Activated naive CD8-positive, alpha-beta T cell treated with anti-CD3 and anti-CD28 coated beads, Interleukin-2, amount 50 U/mL, for 24 hours (primary cell): ENCODE measurements at regions not wholly inside any gene's neighbourhood (a gene's known extent, or its start where the extent isn't known, plus 50 kb on each side); places are given as distances from the start of the nearest gene placed in this dataset.

Experiments used
- ATAC-seq: fragments of 150-1000 bp; cut with Tn5 transposase; one replicate; pipeline ENCODE4 v1.10.0; 2021
- DNase-seq: peaks from one replicate; pipeline ENCODE4 v3.0.0; 2021
- H3K27ac Mint-ChIP-seq: one replicate; pipeline ENCODE4 v1.8.0; 2021; ENCODE audit warnings: mild to moderate bottlenecking, mixed read lengths
- H3K27me3 Mint-ChIP-seq: one replicate; pipeline ENCODE4 v1.8.0; 2021; ENCODE audit warnings: mixed read lengths
- H3K36me3 Mint-ChIP-seq: one replicate; pipeline ENCODE4 v1.8.0; 2021; ENCODE audit warnings: low read depth, mixed read lengths
- H3K4me1 Mint-ChIP-seq: one replicate; pipeline ENCODE4 v1.8.0; 2021; ENCODE audit warnings: mixed read lengths
- H3K4me3 Mint-ChIP-seq: one replicate; pipeline ENCODE4 v1.8.0; 2021; ENCODE audit warnings: mild to moderate bottlenecking, moderate library complexity, mixed read lengths
- H3K9me3 Mint-ChIP-seq: one replicate; pipeline ENCODE4 v1.8.0; 2021; ENCODE audit warnings: mixed read lengths

DNA sequence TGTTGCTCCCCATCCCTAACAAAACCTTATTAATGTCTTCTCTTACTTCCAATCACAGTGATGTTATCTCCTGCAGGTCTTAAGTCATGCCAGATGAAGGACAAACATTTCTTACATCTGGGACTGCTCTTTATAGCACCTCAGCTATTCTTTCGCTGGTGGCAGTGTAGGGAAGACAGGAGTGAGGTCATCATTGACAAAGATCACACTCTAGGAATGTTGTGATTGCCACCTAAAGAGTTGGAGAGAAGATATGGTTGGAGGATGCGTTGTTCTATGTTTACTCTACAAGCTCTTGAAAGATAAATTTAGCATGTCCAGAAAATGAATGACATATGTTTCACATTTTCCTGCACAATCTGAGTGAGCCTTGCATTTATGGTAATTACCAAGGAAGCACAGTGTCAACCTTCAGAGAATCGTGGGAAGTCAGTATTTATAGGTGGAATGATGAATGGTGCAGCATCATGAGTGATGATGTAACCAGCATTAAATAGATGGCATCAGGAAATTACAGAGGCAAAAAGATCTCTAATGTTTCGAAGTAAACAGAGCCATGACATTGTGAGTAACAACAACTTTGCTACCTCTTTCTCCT is 188.1 kb upstream of the STEAP1 start:
- H3K27me3 Mint-ChIP-seq: no peaks in the 10 kb centered on the region
- H3K27ac Mint-ChIP-seq: no peak overlapping the region
- no peak for DNase-seq
- no peaks in the 10 kb centered on the region for H3K36me3 Mint-ChIP-seq
- H3K4me3 Mint-ChIP-seq: no peak overlapping the region
- H3K9me3 Mint-ChIP-seq: peaks cover 4% of the 10 kb centered on the region
- no peak for ATAC-seq
- H3K4me1 Mint-ChIP-seq: no peaks in the 10 kb centered on the region

DNA sequence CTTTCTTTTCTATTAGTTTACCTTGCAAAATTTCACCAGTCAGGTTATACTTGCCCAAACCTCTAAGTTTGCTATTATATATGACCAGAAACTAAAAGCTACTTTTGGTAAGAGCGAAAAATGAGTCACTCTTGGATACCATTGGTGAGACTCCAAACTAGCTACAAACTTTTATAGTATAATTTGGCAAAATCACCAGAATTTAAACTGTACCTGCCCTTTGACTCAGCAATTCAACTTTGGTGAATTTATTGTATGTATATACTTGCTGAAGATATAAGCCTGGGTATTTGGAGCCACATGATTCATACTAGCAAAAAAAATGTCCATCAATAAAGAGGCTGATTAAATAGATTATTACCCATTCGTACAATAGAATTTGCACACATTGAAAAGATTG is 178.7 kb upstream of the STEAP1 start:
- Mint-ChIP-seq H3K4me1 (no peaks in the 10 kb centered on the region), H3K4me3 (no peak overlapping the region), H3K27me3 (no peaks in the 10 kb centered on the region), H3K27ac (no peak overlapping the region), H3K9me3 (no peaks in the 10 kb centered on the region), H3K36me3 (no peaks in the 10 kb centered on the region)
- ATAC-seq (no peak), DNase-seq (no peak)

DNA sequence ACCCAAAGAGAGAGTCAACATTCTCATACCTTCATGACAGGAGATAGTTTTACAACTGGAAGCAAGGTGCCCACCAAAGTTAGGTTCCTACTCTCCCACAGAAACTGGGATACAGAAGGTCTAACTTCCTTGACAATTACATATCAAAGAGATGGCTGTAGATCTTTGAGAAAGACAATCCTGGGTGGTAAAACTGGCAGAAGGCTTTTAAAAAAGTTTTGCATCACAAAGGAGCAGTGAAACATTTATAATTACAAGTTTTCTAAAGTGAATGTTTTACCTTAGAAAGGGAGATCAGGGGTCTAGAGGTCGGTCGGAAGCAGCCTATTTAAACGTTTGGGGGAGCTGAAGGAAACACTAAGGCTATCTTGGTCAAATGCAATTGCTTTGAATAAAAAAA is 166.6 kb upstream of the STEAP1 start:
- Mint-ChIP-seq H3K4me1 (no peaks in the 10 kb centered on the region), H3K9me3 (peaks cover 5% of the 10 kb centered on the region), H3K36me3 (no peaks in the 10 kb centered on the region), H3K27me3 (no peaks in the 10 kb centered on the region), H3K27ac (no peak overlapping the region), H3K4me3 (no peak overlapping the region)
- ATAC-seq: no peak
- no peak for DNase-seq

DNA sequence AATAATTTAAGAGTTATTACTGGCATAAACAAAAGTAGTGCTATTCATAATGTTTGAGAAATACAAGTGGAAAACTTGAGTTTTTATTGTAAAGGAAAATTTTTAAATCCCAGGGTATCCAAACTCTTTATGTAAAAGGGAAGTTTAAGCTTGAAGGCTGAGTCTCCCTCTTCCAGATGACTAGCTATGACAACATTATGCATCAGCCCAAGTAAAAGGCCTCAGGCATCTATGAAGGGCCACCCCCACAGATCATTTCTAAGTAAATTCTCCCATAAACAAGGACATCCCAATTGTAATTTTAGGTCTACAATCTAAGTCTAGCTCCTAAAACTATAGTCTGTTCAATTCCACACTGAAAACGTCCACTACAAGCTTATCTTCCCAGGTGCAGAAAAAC is 166.2 kb upstream of the STEAP1 start:
- H3K4me1 Mint-ChIP-seq: no peaks in the 10 kb centered on the region
- ATAC-seq: no peak
- H3K36me3 Mint-ChIP-seq: no peaks in the 10 kb centered on the region
- DNase-seq: no peak
- no peaks in the 10 kb centered on the region for H3K27me3 Mint-ChIP-seq
- H3K9me3 Mint-ChIP-seq: peaks cover 5% of the 10 kb centered on the region
- H3K4me3 Mint-ChIP-seq: no peak overlapping the region
- H3K27ac Mint-ChIP-seq: no peak overlapping the region

DNA sequence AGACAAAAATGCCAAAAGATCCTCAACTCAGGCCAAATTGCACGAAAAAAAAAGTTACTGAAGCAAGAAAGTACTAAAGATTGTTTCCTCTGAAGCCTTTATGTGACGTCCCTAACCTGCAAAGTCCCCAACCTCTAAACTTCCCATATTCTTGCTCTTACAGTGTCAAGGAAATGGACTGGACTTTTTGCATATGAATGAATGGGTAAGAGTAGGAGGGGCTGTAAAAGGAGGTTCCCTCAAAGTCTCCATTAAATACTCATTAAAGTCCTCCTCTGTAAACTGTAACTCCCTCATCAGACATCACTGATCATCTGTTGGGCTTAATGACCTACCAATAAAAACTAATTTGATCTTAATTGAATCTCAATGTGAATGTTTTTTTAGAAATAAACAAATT is 164.8 kb upstream of the STEAP1 start:
- no peaks in the 10 kb centered on the region for H3K36me3 Mint-ChIP-seq
- H3K27me3 Mint-ChIP-seq: no peaks in the 10 kb centered on the region
- no peak overlapping the region for H3K27ac Mint-ChIP-seq

DNA sequence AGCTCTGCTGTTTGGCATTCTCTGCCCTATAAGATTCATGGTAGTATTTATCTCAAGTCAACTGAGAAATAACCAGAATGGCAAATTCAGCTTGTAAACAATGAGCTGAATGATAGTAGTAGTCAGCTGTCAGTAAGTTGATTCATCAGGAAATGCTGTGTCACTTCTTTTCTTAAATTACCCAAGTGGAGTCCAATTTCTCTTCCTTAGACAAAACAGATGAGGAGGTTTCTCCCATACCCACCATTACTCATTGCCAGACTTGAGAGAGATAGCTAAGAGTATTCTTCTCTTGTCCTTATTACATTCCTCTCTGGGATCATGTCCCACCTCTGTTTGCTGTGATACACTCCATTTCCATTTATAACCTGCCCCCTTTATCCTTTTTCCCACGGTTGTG is 159.8 kb upstream of the STEAP1 start:
- no peak for DNase-seq
- Mint-ChIP-seq H3K27ac (no peak overlapping the region), H3K27me3 (no peaks in the 10 kb centered on the region), H3K4me1 (no peaks in the 10 kb centered on the region), H3K4me3 (no peak overlapping the region), H3K9me3 (peaks cover 19% of the 10 kb centered on the region), H3K36me3 (no peaks in the 10 kb centered on the region)
- no peak for ATAC-seq

More for the DNA sequence above, 164.8 kb upstream of the STEAP1 start:
- DNase-seq: no peak
- Mint-ChIP-seq H3K4me1 (no peaks in the 10 kb centered on the region), H3K4me3 (no peak overlapping the region), H3K9me3 (peaks cover 5% of the 10 kb centered on the region)
- ATAC-seq: no peak

DNA sequence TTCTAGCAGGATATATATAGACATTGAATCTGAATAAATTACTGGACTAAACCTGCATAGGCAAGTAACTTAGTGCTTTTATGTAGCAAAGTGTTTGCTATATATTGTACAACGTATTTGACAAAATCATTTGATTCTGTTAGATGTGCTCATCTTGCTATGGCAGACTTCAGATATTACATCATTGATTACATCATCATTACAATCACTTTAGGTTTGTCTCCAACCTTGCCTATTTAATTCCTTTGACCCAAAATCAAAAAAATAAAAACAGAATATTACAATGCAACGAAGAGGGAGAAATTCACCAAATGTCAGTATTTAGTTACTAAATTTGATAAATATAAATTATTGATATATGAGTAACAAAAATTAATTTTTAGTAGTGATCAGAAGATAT is 155.7 kb upstream of the STEAP1 start:
- Mint-ChIP-seq H3K27me3 (no peaks in the 10 kb centered on the region), H3K27ac (no peak overlapping the region), H3K9me3 (peaks cover 14% of the 10 kb centered on the region), H3K4me1 (no peaks in the 10 kb centered on the region), H3K36me3 (no peaks in the 10 kb centered on the region), H3K4me3 (no peak overlapping the region)
- ATAC-seq: no peak
- DNase-seq: no peak

DNA sequence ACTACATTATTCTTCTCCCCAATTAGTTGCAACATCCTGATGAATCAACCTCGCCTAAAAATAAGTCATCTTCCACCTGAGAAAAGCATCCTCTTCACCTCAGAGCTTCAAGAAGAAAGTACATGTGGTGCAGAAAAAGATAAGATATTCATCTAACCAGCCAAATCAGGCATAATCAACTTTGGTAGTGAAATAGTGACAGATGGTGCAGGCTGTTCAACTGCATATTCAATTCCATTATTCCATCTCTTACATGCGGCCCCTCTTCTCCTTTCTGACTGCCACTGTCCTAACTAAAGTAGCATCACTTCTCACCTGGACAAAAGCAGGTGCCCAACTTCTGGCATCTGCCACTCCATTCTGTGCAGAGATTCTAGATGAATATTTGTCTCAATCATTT is 148.4 kb upstream of the STEAP1 start:
- H3K4me3 Mint-ChIP-seq: no peak overlapping the region

DNA sequence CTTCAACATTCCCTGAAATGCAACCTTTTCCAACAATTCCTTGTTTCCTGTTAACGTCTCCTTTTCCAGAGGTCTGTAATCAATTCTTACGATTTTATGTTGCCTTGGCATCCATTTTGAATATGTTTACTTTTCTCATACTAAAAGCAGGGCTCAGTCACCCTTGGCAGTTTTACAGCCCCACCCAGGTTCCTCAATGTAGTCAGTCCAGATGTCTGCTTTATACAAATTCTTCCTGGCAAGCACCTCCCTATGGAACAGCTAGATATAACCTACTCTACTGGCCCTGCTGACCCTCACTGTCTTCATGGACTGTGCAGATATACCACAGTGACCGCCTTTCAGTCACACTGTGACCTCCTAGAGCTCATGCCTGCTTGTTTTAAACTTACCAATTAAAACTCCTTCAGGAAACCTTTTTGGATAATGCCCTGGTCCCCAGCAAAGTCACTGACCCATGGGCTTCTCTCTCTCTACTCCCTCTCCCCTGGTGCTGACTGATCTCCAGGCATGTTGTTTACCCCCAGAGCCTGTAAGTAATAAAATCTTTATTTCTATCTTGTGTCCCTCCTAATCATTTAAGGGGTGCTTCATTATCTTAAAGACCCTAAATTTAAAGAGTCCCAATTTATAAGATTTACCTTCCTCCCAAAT is 147.1 kb upstream of the STEAP1 start:
- H3K36me3 Mint-ChIP-seq: no peaks in the 10 kb centered on the region
- H3K4me1 Mint-ChIP-seq: no peaks in the 10 kb centered on the region
- no peak overlapping the region for H3K27ac Mint-ChIP-seq
- DNase-seq (no peak), ATAC-seq (no peak)
- no peak overlapping the region for H3K4me3 Mint-ChIP-seq
- no peaks in the 10 kb centered on the region for H3K9me3 Mint-ChIP-seq
- peaks cover 1% of the 10 kb centered on the region for H3K27me3 Mint-ChIP-seq

More for the DNA sequence above, 148.4 kb upstream of the STEAP1 start:
- Mint-ChIP-seq H3K36me3 (no peaks in the 10 kb centered on the region), H3K9me3 (no peaks in the 10 kb centered on the region), H3K27me3 (peaks cover 1% of the 10 kb centered on the region), H3K27ac (no peak overlapping the region), H3K4me1 (no peaks in the 10 kb centered on the region)
- DNase-seq (no peak), ATAC-seq (no peak)

DNA sequence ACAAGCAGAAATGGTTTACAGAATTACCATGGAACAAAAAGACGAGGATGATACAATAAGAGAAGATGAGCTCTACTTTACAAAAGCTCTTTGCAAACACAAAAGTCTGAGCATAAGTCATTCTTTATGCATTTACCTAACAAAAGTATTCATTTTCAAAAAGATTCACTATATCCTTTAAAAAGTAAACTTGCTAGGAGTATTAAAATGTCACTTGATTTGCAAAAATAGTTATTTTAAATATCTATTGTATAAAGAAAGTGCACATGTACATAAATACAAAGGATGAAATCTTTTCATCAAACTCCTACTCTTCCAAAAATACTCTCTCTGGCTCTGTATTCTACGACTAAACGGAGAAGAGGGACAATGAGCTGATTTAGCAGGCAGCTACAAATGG is 146.4 kb upstream of the STEAP1 start:
- Mint-ChIP-seq H3K27ac (no peak overlapping the region), H3K27me3 (peaks cover 1% of the 10 kb centered on the region), H3K4me1 (no peaks in the 10 kb centered on the region), H3K36me3 (no peaks in the 10 kb centered on the region), H3K9me3 (no peaks in the 10 kb centered on the region), H3K4me3 (no peak overlapping the region)
- ATAC-seq: no peak
- no peak for DNase-seq

DNA sequence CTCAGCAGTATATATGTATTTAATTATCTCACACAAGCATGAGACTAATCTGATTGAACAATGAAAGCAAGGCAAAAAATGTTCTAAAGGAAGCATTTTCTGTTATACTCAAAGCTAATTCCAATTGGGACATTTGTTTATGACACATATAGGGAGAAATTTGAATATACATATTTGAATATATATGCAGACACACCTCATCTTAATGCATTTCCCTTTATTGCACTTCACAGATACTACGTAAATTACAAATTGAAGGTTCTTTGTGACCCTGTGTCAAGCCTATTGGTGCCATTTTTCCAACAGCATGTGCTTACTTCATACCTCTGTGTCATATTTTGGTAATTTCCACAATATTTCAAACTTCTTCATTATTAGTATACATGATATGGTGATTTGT is 132.1 kb upstream of the STEAP1 start:
- ATAC-seq: no peak

DNA sequence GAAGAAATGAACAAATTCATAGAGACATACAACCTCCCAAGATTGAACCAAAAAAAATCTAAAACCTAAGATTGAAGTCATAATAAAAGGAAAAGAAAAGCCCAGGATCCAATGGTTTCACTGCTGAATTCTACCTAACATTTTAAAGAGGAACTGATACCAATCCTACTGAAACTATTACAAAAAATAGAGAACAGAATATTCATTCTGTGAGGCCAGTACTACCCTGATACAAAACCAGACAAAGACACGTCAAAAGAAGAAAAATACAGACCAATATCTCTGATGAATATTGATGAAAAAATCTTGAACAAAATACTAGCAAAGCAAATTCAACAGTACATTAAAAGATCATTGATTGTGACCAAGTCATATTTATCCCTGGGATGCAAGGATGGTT is 128.5 kb upstream of the STEAP1 start:
- Mint-ChIP-seq H3K36me3 (no peaks in the 10 kb centered on the region), H3K9me3 (peaks cover 16% of the 10 kb centered on the region), H3K4me1 (no peaks in the 10 kb centered on the region), H3K27ac (no peak overlapping the region), H3K27me3 (no peaks in the 10 kb centered on the region), H3K4me3 (no peak overlapping the region)
- DNase-seq (no peak), ATAC-seq (no peak)

More for the DNA sequence above, 132.1 kb upstream of the STEAP1 start:
- Mint-ChIP-seq H3K4me3 (no peak overlapping the region), H3K9me3 (peaks cover 10% of the 10 kb centered on the region), H3K27me3 (no peaks in the 10 kb centered on the region), H3K36me3 (no peaks in the 10 kb centered on the region), H3K4me1 (no peaks in the 10 kb centered on the region), H3K27ac (no peak overlapping the region)
- no peak for DNase-seq

DNA sequence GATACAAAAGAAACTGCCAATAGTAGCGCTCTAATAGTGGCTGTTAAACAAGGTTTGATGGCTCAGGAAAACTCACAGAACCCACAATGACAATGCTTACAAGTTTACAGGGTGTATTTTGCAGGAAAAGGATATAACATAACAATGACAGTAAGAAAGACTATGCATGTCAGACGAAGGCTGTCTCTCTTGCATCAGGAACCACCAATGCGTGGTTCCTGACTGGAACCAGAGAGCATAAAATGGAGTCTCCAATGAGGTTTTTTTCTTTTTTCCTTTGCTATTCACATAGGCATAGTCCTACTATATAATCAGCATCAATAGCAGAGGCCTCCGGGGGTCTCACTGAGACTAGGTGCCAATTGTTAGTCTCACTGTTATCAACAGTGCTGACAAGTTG is 120.4 kb upstream of the STEAP1 start:
- DNase-seq: no peak
- H3K27ac Mint-ChIP-seq: no peak overlapping the region
- ATAC-seq: no peak
- H3K36me3 Mint-ChIP-seq: no peaks in the 10 kb centered on the region
- H3K9me3 Mint-ChIP-seq: peaks cover 6% of the 10 kb centered on the region
- no peaks in the 10 kb centered on the region for H3K4me1 Mint-ChIP-seq
- H3K4me3 Mint-ChIP-seq: no peak overlapping the region
- H3K27me3 Mint-ChIP-seq: no peaks in the 10 kb centered on the region

DNA sequence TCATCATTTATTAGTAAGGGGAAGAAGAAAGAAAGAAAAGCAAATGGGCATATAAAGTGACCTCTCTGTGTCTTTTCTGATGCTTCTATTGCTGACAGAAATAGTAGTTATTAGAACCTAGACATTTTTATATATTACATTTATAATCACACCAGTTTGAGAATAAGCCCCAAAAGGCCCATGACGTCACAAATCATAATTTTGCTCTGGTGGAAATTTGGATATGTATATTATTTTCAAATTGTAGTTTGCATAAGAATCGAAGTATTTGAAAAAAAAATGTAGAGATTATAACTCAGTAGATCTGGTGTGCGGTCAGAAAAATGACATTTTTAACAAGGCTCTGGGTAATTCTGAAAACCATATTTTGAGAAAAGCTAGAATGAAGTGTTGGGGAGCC is 101.2 kb upstream of the STEAP1 start:
- no peak for ATAC-seq
- H3K27me3 Mint-ChIP-seq: no peaks in the 10 kb centered on the region
- no peak overlapping the region for H3K27ac Mint-ChIP-seq
- DNase-seq: no peak
- H3K36me3 Mint-ChIP-seq: no peaks in the 10 kb centered on the region
- no peak overlapping the region for H3K4me3 Mint-ChIP-seq
- H3K9me3 Mint-ChIP-seq: no peaks in the 10 kb centered on the region
- H3K4me1 Mint-ChIP-seq: no peaks in the 10 kb centered on the region

DNA sequence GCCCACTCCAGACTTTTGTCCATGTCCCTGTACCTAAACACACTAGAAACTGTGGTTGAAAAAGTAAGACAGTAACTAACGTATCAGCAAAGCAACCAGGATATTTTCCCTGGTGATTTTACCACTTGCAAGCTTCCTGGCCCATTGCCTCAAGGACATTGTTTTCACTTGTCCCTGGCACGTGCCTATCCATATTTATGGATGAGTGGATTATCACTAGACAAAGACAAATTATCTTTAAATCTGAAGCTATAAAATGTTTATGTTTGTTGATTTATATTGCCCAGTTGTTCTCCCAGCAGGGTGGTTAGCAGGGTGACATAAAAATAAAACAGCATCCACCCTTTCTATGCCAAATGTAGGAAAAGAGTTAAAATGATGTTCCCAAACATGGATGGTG is 93.2 kb upstream of the STEAP1 start:
- no peaks in the 10 kb centered on the region for H3K4me1 Mint-ChIP-seq
- no peak for ATAC-seq
- no peak for DNase-seq
- no peaks in the 10 kb centered on the region for H3K9me3 Mint-ChIP-seq
- H3K27ac Mint-ChIP-seq: no peak overlapping the region
- H3K36me3 Mint-ChIP-seq: no peaks in the 10 kb centered on the region
- H3K27me3 Mint-ChIP-seq: no peaks in the 10 kb centered on the region
- H3K4me3 Mint-ChIP-seq: no peak overlapping the region

DNA sequence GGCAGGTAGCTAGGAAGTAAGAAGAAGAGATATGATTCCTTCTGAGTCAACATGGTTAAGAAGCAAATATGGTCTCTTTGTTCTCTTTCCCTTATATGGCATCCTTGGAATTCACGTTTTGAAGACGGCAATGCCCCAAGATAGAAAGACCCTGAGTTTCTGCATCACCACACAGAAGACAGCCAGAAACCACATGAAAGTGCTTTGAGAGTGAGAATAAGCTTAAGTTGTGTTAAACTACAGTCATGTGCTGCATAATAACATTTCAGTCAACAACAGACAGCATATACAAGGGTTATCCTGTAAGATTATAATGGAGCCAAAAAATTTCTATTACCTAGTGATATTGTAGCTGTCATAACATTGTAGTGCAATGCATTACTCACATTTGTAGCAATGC is 89.9 kb upstream of the STEAP1 start:
- Mint-ChIP-seq H3K36me3 (no peaks in the 10 kb centered on the region), H3K4me1 (no peaks in the 10 kb centered on the region), H3K4me3 (no peak overlapping the region), H3K9me3 (no peaks in the 10 kb centered on the region), H3K27me3 (no peaks in the 10 kb centered on the region), H3K27ac (no peak overlapping the region)
- no peak for DNase-seq
- no peak for ATAC-seq
